T-helper 2 cell treated with Interferon-gamma antibody and Interleukin-4, amounts not matched to agents 100 ng/mL and 5 ng/mL, for 36 hours (primary cell): ENCODE measurements at regions not wholly inside any gene's neighbourhood (a gene's known extent, or its start where the extent isn't known, plus 50 kb on each side); places are given as distances from the start of the nearest gene placed in this dataset.

ENCODE experiments used
- intact Hi-C: fragments of 100-400 bp; cut with micrococcal nuclease; formaldehyde crosslinking; loops from one replicate; pipeline ENCODE4 v1.15.1; 2023

DNA sequence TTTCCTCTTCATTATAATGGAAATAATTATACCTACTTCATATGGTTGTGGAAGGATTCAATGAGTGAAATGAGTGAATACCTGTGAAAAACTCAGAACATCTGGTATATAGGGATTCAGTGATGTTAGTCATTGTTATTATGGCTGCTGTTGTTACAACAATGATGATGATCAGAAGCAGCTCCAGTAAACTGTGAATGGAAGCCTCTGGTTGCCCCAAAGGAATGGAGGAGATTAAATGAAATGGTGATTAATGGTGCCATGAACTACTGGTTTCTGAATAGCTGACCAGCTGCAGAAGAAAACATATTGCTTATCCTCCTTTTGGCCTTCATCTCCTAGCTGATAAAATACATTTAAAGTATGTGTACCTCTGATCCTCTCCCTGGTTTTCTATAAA, 372.0 kb downstream of the ARHGEF28 start:
- intact Hi-C loops = no loop called here

DNA sequence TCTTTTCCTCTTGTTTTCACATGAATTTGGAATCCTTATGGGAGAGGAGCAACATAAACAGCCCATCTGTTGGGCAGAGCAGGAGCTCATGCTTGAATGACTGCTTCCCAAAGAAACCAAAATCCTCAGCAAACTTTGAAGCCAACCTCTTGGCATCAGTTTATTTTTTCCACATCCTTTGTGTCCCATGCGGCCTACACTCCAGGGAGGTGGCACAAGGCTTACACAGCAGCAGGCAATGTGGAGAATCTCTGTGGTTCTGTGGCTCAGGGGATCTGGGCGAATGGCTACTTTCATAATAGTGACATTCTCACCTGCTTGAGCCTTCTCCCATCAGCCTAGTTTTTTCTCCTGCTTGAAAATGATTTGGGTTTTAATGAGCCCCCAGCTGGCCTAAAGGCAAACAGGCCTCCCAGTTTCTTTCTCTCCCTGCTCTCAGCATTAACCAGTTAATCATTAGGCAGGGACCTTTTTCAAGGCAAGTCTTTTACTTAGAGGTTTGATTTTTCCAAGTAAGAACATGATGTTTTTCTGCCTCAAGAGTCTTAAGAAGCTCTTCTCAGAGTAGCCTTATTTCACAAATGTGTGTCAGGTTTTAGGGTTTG, 370.3 kb downstream of the ARHGEF28 start:
- intact Hi-C loops = no loop called here

GRCh38 chr5:73994963-73995362, 369.0 kb downstream of the ARHGEF28 start:
- intact Hi-C loops = no loop called here
